GM12878 (cell line): ENCODE measurements at regions not wholly inside any gene's neighbourhood (a gene's known extent, or its start where the extent isn't known, plus 50 kb on each side); places are given as distances from the start of the nearest gene placed in this dataset.

Experiments used
- ATAC-seq: fragments of 200-7000 bp; cut with Tn5 transposase; 3 replicates; pipeline ENCODE4 v1.9.1; 2020; ENCODE audit warnings: mild to moderate bottlenecking, moderate library complexity
- BruUV-seq: library from RNA; stranded (reverse); fragments of 400-500 nt; replicated peaks from 2 replicates; lab custom pipeline; 2021; lab: Mats Ljungman, UMichigan
- CTCF ChIA-PET: fragments of 300-600 bp; sonication (Branson Sonifier 250); formaldehyde crosslinking; extraction: SDS; loops from one replicate; lab custom pipeline; 2021; ENCODE audit warnings: inconsistent platforms; lab: Yijun Ruan, JAX
- POLR2A ChIA-PET: fragments of 350-600 bp; formaldehyde crosslinking; extraction: SDS; loops from one replicate; lab custom pipeline; 2021; ENCODE audit warnings: inconsistent platforms; lab: Charles Lee
- RAD21 ChIA-PET: fragments of 300-600 bp; sonication (Branson Sonifier 250); formaldehyde crosslinking; loops from one replicate; lab custom pipeline; 2023; ENCODE audit warnings: antibody characterized with exemption; ENCODE audit not compliant: unreplicated experiment; lab: Charles Lee
- SMC1A ChIA-PET: fragments of 300-600 bp; sonication (Branson Sonifier 250); formaldehyde crosslinking; loops from one replicate; lab custom pipeline; 2023; ENCODE audit not compliant: unreplicated experiment, uncharacterized antibody; lab: Charles Lee
- DNase-seq: peaks from one replicate; pipeline ENCODE4 v3.0.0-alpha.2; 2011; ENCODE audit warnings: low read depth, low spot score
- FAIRE-seq: peaks from 3 replicates; lab custom pipeline; 2011; peaks lifted over from hg19 to GRCh38; lab: Jason Lieb, UNC
- H2AFZ ChIP-seq: 2 replicates; pipeline ENCODE4 v1.6.0; 2011; ENCODE audit warnings: low read depth, low read length, control low read depth; ENCODE audit not compliant: control insufficient read depth
- H3K27ac ChIP-seq: 2 replicates; pipeline ENCODE4 v1.5.1; 2011; ENCODE audit warnings: control low read depth; ENCODE audit not compliant: control insufficient read depth, insufficient read depth
- H3K27me3 ChIP-seq, 2 experiments: replicated peaks in 1 of 2; 2 replicates each; pipeline versions ENCODE4 v1.6.0 to v1.6.1; 2011; ENCODE audit warnings: low read length in 1 of 2; ENCODE audit not compliant: control insufficient read depth in 2 of 2, insufficient read depth in 2 of 2
- H3K36me3 ChIP-seq, 2 experiments: 2 replicates each; pipeline ENCODE4 v1.5.1; 2011; ENCODE audit warnings: low read length in 1 of 2; ENCODE audit not compliant: control insufficient read depth in 2 of 2, insufficient read depth in 2 of 2
- H3K4me1 ChIP-seq: 2 replicates; pipeline ENCODE4 v1.6.1; 2011; ENCODE audit warnings: mild to moderate bottlenecking, low read length, moderate library complexity, mixed read lengths; ENCODE audit not compliant: control insufficient read depth, insufficient read depth
- H3K4me2 ChIP-seq: 2 replicates; pipeline ENCODE4 v1.6.0; 2011; ENCODE audit warnings: control low read depth; ENCODE audit not compliant: control insufficient read depth, insufficient read depth
- H3K4me3 ChIP-seq: fragments of 200-600 bp; sonication (generic); 2 replicates; pipeline ENCODE4 v1.5.1; 2016
- H3K79me2 ChIP-seq: 2 replicates; pipeline ENCODE4 v1.6.0; 2011; ENCODE audit warnings: low read length; ENCODE audit not compliant: control insufficient read depth, insufficient read depth
- H3K9ac ChIP-seq: 2 replicates; pipeline ENCODE4 v1.8.0; 2011; ENCODE audit warnings: low read length, control low read depth, mixed read lengths; ENCODE audit not compliant: control insufficient read depth, insufficient read depth
- H3K9me3 ChIP-seq: replicated peaks from 3 replicates; pipeline ENCODE4 v1.5.1; 2011; ENCODE audit warnings: mild to moderate bottlenecking, low read length; ENCODE audit not compliant: control insufficient read depth, insufficient read depth
- H4K20me1 ChIP-seq: 2 replicates; pipeline ENCODE4 v1.6.0; 2011; ENCODE audit not compliant: control insufficient read depth, insufficient read depth
- FOXK2 ChIP-seq: fragments of 450-650 bp; IDR thresholded peaks from 2 replicates; pipeline ENCODE4 v1.6.1; 2017; ENCODE audit warnings: mild to moderate bottlenecking, moderate library complexity
- MEF2B ChIP-seq: fragments of 450-650 bp; IDR thresholded peaks from 2 replicates; pipeline ENCODE4 v1.6.1; 2018; ENCODE audit warnings: mild to moderate bottlenecking, moderate library complexity; ENCODE audit not compliant: partially characterized antibody, poor library complexity, severe bottlenecking
- SUZ12 ChIP-seq: fragments of 200-600 bp; sonication (generic); IDR thresholded peaks from one replicate; pipeline ENCODE4 v1.6.1; 2018; ENCODE audit warnings: antibody characterized with exemption, mild to moderate bottlenecking; ENCODE audit not compliant: unreplicated experiment
- ZNF687 ChIP-seq: fragments of 450-650 bp; IDR thresholded peaks from 2 replicates; pipeline ENCODE4 v1.6.1; 2017; ENCODE audit warnings: mild to moderate bottlenecking, moderate library complexity
- whole genome bisulfite sequencing: methylation state at CpG from one replicate; pipeline ENCODE4 v1.1.6; 2016; ENCODE audit warnings: low lambda C conversion rate; ENCODE audit not compliant: insufficient replicate concordance, insufficient coverage; ENCODE audit errors: missing lambda C conversion rate; 5-methylcytosine and 5-hydroxymethylcytosine counted together
- in situ Hi-C: fragments of 300-500 bp; cut with MboI; formaldehyde crosslinking; loops from 9 replicates; pipeline ENCODE4 v1.14.3; 2018; ENCODE audit warnings: mixed read lengths
- intact Hi-C: fragments of 100-400 bp; cut with micrococcal nuclease; formaldehyde crosslinking; loops from one replicate; pipeline ENCODE4 v1.14.2; 2022; ENCODE audit not compliant: unreplicated experiment
- TF ChIP-seq, protein P1 (sequence below): IDR thresholded peaks from 2 replicates; pipeline ENCODE4 v1.6.1; 2012; ENCODE audit warnings: low read depth, low read length, improper control_type of control experiment
- TF ChIP-seq, protein P2 (sequence below), 3 experiments: IDR thresholded peaks in 2 of 3; conservative IDR thresholded peaks in 1 of 3; 2 replicates each; pipeline ENCODE4 v1.5.1; 2011; ENCODE audit warnings: low read depth in 3 of 3, low read length in 3 of 3, mild to moderate bottlenecking in 3 of 3, control low read depth in 2 of 3, moderate library complexity in 2 of 3, inconsistent platforms in 1 of 3, mixed read lengths in 1 of 3; ENCODE audit not compliant: control insufficient read depth in 2 of 3, insufficient read depth in 1 of 3; ENCODE audit errors: extremely low read depth in 1 of 3
- TF ChIP-seq, protein P3 (sequence below): IDR thresholded peaks from 2 replicates; pipeline ENCODE4 v1.6.1; 2011; ENCODE audit warnings: mild to moderate bottlenecking, low read depth, low read length, moderate library complexity; ENCODE audit not compliant: insufficient replicate concordance

GRCh38 chr2:222076973-222077690, 221.7 kb downstream of the PAX3 start (continued):
- TF ChIP-seq ZNF687: no peak

- no peak overlapping the region for H3K4me3 ChIP-seq
- H3K4me2 ChIP-seq: no peak overlapping the region
- no peaks in the 10 kb centered on the region for H3K36me3 ChIP-seq
- POLR2A ChIA-PET: interaction anchor here (0.5 kb wide), 1 partner anchor 25 kb away, joined by 3 read pairs; no protein-coding TSS in a partner anchor
- no peak overlapping the region for H3K9ac ChIP-seq
- WGBS: 0% methylated on average over 2 of the region's 2 CpGs
- no peaks in the 10 kb centered on the region; a peak in 1 of 4 replicates for H3K27me3 ChIP-seq
- TF ChIP-seq MEF2B (no peak), ZNF687 (no peak), SUZ12 (no peak), FOXK2 (no peak)
- TF ChIP-seq, protein P1, sequence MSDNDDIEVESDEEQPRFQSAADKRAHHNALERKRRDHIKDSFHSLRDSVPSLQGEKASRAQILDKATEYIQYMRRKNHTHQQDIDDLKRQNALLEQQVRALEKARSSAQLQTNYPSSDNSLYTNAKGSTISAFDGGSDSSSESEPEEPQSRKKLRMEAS: no peak
- TF ChIP-seq, protein P2, sequence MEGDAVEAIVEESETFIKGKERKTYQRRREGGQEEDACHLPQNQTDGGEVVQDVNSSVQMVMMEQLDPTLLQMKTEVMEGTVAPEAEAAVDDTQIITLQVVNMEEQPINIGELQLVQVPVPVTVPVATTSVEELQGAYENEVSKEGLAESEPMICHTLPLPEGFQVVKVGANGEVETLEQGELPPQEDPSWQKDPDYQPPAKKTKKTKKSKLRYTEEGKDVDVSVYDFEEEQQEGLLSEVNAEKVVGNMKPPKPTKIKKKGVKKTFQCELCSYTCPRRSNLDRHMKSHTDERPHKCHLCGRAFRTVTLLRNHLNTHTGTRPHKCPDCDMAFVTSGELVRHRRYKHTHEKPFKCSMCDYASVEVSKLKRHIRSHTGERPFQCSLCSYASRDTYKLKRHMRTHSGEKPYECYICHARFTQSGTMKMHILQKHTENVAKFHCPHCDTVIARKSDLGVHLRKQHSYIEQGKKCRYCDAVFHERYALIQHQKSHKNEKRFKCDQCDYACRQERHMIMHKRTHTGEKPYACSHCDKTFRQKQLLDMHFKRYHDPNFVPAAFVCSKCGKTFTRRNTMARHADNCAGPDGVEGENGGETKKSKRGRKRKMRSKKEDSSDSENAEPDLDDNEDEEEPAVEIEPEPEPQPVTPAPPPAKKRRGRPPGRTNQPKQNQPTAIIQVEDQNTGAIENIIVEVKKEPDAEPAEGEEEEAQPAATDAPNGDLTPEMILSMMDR (IDR thresholded peaks at IDR 0.05 in 2 of 3, conservative IDR thresholded peaks at IDR 0.05 in 1 of 3; ENCODE audit: control insufficient read depth in 2 of 3, extremely low read depth in 1 of 3, insufficient read depth in 1 of 3, low read depth in 3 of 3, low read length in 3 of 3): no peak
- TF ChIP-seq, protein P3, sequence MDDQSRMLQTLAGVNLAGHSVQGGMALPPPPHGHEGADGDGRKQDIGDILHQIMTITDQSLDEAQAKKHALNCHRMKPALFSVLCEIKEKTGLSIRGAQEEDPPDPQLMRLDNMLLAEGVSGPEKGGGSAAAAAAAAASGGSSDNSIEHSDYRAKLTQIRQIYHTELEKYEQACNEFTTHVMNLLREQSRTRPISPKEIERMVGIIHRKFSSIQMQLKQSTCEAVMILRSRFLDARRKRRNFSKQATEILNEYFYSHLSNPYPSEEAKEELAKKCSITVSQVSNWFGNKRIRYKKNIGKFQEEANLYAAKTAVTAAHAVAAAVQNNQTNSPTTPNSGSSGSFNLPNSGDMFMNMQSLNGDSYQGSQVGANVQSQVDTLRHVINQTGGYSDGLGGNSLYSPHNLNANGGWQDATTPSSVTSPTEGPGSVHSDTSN: no peak
- TF ChIP-seq, all 136 proteins: peak for 0
- in situ Hi-C loops (no loop called here), intact Hi-C loops (no loop called here)
- ChIA-PET CTCF (interaction anchor here (0.7 to 1.1 kb wide), 2 partner anchors 24 to 368 kb away, joined by 3 read pairs; no protein-coding TSS in a partner anchor), RAD21 (no interaction called here), SMC1A (no interaction called here)
- DNase-seq (no peak), ATAC-seq (no peak), FAIRE-seq (no peak)
- Histone ChIP-seq H3K27ac (no peak overlapping the region), H4K20me1 (no peaks in the 10 kb centered on the region), H2AFZ (no peak overlapping the region), H3K4me1 (no peaks in the 10 kb centered on the region), H3K79me2 (no peaks in the 10 kb centered on the region), H3K9me3 (no peaks in the 10 kb centered on the region)
- BruUV-seq: no TSS peak
Measured at GRCh38 chr2:222074674-222075073, 224.1 kb downstream of the PAX3 start.
